ENCODE measurements at regions not wholly inside any gene's neighbourhood (a gene's known extent, or its start where the extent isn't known, plus 50 kb on each side); places are given as distances from the start of the nearest gene placed in this dataset.

DNA sequence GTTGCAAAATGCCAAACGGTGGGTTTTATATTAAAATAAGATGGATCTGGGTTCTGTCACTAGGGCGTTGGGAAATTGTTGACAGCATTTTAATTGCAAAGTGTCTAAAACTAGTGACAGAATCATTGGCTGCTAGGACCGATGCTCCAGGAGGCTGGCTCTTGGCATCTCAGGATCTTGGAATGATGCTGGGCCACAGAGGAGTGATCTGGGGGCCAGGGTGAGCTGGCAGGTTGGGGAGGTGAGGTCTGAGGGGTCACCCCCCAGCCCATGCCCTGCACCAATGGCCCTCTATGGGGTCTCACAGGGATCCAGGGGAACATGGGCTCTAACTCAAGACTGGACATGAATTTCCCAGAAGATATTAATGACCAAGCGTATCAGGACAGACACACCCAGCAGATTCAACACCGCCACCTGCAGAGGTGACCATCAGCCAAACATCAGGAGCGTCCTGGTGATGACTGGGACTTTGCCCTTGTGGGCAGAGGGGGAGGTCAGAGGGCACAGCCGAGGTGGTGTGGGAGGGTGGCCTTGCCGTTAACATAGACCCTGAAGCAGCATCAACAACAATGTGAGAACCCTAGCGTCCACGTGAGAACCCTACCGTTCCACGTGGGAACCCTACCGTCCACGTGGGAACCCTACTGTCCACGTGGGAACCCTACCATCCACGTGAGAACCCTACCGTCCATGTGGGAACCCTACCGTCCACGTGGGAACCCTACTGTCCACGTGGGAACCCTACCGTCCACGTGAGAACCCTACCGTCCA, 89.0 kb upstream of the PPP2R2D start:
- no peak for ATAC-seq
- intact Hi-C loops (cut with micrococcal nuclease): no loop called here
- H3K27me3 Mint-ChIP-seq: peaks cover 2% of the 10 kb centered on the region
- no peaks in the 10 kb centered on the region for H3K9me3 Mint-ChIP-seq
- no peaks in the 10 kb centered on the region for H3K4me1 Mint-ChIP-seq (ENCODE audit: low read depth)
- POLR2A ChIA-PET: no interaction called here
- H3K36me3 Mint-ChIP-seq (ENCODE audit: low read depth): no peaks in the 10 kb centered on the region
- CTCF ChIA-PET: no interaction called here
- no peak for TF ChIP-seq CTCF (IDR thresholded peaks at IDR 0.05)
- H3K4me3 Mint-ChIP-seq: no peak overlapping the region
- no peak overlapping the region for H3K27ac Mint-ChIP-seq
- DNase-seq: no peak

GRCh38 chr10:131812736-131813604, 87.8 kb upstream of the PPP2R2D start:
- ATAC-seq (no peak), DNase-seq (no peak)
- CTCF ChIA-PET: no interaction called here
- peaks cover 2% of the 10 kb centered on the region for H3K27me3 Mint-ChIP-seq
- no peaks in the 10 kb centered on the region for H3K4me1 Mint-ChIP-seq (ENCODE audit: low read depth)
- no peaks in the 10 kb centered on the region for H3K36me3 Mint-ChIP-seq (ENCODE audit: low read depth)
- TF ChIP-seq CTCF (IDR thresholded peaks at IDR 0.05): no peak
- no peak overlapping the region for H3K27ac Mint-ChIP-seq
- intact Hi-C loops (cut with micrococcal nuclease): no loop called here
- H3K4me3 Mint-ChIP-seq: no peak overlapping the region
- POLR2A ChIA-PET: no interaction called here
- no peaks in the 10 kb centered on the region for H3K9me3 Mint-ChIP-seq

DNA sequence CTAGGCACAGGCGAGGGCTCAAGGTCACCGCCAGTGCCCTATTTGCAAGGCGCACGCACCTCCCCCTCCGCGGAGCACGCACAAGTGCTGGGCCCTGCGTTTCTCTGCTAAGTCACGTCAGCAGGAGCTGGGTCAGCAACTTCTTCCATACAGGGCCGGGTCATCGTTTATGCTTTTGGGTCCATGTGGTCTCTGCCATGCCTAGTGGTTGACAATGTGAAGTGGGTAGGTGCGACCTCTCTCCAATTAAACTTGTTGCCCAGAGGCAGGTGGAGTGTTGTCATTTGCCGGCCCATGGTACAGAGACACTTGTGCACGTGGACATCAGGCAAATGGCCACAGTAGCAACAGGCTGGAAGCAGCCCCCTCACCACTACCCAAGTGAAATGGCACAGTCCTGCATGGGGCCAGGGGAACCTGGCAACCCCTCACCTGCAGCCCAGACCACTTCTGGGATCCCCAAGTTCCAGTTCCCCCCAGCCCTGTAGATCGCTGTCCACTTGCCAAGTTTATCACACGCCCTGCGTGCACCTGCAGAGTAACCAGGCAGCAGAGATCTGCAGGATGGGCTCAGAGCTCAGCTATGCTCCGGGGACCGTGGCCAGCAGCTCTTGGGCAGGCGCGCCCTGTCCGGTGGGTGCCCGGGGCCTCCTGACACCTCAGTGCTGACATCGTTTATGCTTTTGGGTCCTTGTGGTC, 86.1 kb upstream of the PPP2R2D start:
- POLR2A ChIA-PET: no interaction called here
- Mint-ChIP-seq H3K9me3 (no peaks in the 10 kb centered on the region), H3K27ac (no peak overlapping the region), H3K36me3 (ENCODE audit: low read depth) (no peaks in the 10 kb centered on the region), H3K4me1 (ENCODE audit: low read depth) (no peaks in the 10 kb centered on the region), H3K4me3 (no peak overlapping the region), H3K27me3 (peaks cover 2% of the 10 kb centered on the region)
- no peak for TF ChIP-seq CTCF (IDR thresholded peaks at IDR 0.05)
- ATAC-seq (no peak), DNase-seq (no peak)
- intact Hi-C loops (cut with micrococcal nuclease): no loop called here
- CTCF ChIA-PET: no interaction called here

- no peak overlapping the region for H3K27ac Mint-ChIP-seq
- ChIA-PET CTCF (no interaction called here), POLR2A (no interaction called here)
- H3K36me3 Mint-ChIP-seq (ENCODE audit: low read depth): no peaks in the 10 kb centered on the region
- intact Hi-C loops (cut with micrococcal nuclease): no loop called here
- TF ChIP-seq CTCF (IDR thresholded peaks at IDR 0.05): no peak
- H3K9me3 Mint-ChIP-seq: no peaks in the 10 kb centered on the region
- H3K4me1 Mint-ChIP-seq (ENCODE audit: low read depth): no peaks in the 10 kb centered on the region
- peaks cover 2% of the 10 kb centered on the region for H3K27me3 Mint-ChIP-seq
- H3K4me3 Mint-ChIP-seq: no peak overlapping the region
- ATAC-seq: no peak
- no peak for DNase-seq
Measured at GRCh38 chr10:131815266-131816156, 85.3 kb upstream of the PPP2R2D start.
